ENCODE measurements at regions not wholly inside any gene's neighbourhood (a gene's known extent, or its start where the extent isn't known, plus 50 kb on each side); places are given as distances from the start of the nearest gene placed in this dataset.

- no peaks in the 10 kb centered on the region for H3K27me3 ChIP-seq (replicated peaks; ENCODE audit: control insufficient read depth, insufficient read depth, low read length)
- no peak overlapping the region for H3K4me3 ChIP-seq (ENCODE audit: low read depth, low read length)
- Mint-ChIP-seq H3K4me1 (ENCODE audit: low read depth, unreplicated experiment) (no peaks in the 10 kb centered on the region), H3K27ac (ENCODE audit: unreplicated experiment) (no peak overlapping the region), H3K36me3 (ENCODE audit: insufficient read depth, unreplicated experiment) (no peaks in the 10 kb centered on the region), H3K4me3 (ENCODE audit: unreplicated experiment) (no peak overlapping the region), H3K9me3 (ENCODE audit: unreplicated experiment) (peaks cover 2% of the 10 kb centered on the region), H3K27me3 (ENCODE audit: insufficient read depth, unreplicated experiment) (peaks cover 3% of the 10 kb centered on the region)
- CTCF ChIA-PET, result no interaction called here
- TF ChIP-seq CTCF (IDR thresholded peaks at IDR 0.05; ENCODE audit: insufficient read depth in 1 of 2, low read depth in 1 of 2, low read length in 1 of 2, severe bottlenecking in 1 of 2, unreplicated experiment in 1 of 2), result no peak
- H3K9me3 ChIP-seq, result no peaks in the 10 kb centered on the region
- H3K36me3 ChIP-seq (ENCODE audit: control insufficient read depth, insufficient read depth, low read length), result no peaks in the 10 kb centered on the region
- intact Hi-C loops (cut with micrococcal nuclease; ENCODE audit: unreplicated experiment), result no loop called here
- BruUV-seq (replicated peaks), result no TSS peak
- no peaks in the 10 kb centered on the region for H3K4me1 ChIP-seq
- no peak for DNase-seq
- POLR2A ChIA-PET, result no interaction called here
Measured at GRCh38 chr1:118615066-118615465, 373.1 kb downstream of the TBX15 start.

- DNase-seq, result no peak
- H3K27ac Mint-ChIP-seq (ENCODE audit: unreplicated experiment), result no peak overlapping the region
- H3K27me3 Mint-ChIP-seq (ENCODE audit: insufficient read depth, unreplicated experiment), result no peaks in the 10 kb centered on the region
- POLR2A ChIA-PET, result no interaction called here
- no peak overlapping the region for H3K4me3 ChIP-seq (ENCODE audit: low read depth, low read length)
- CTCF ChIA-PET, result no interaction called here
- no peak for TF ChIP-seq CTCF (IDR thresholded peaks at IDR 0.05; ENCODE audit: insufficient read depth in 1 of 2, low read depth in 1 of 2, low read length in 1 of 2, severe bottlenecking in 1 of 2, unreplicated experiment in 1 of 2)
- no peaks in the 10 kb centered on the region for H3K27me3 ChIP-seq (replicated peaks; ENCODE audit: control insufficient read depth, insufficient read depth, low read length)
- H3K9me3 Mint-ChIP-seq (ENCODE audit: unreplicated experiment), result no peaks in the 10 kb centered on the region
- no peaks in the 10 kb centered on the region for H3K36me3 Mint-ChIP-seq (ENCODE audit: insufficient read depth, unreplicated experiment)
- H3K4me1 ChIP-seq, result no peaks in the 10 kb centered on the region
- no peaks in the 10 kb centered on the region for H3K4me1 Mint-ChIP-seq (ENCODE audit: low read depth, unreplicated experiment)
- intact Hi-C loops (cut with micrococcal nuclease; ENCODE audit: unreplicated experiment), result no loop called here
- H3K4me3 Mint-ChIP-seq (ENCODE audit: unreplicated experiment), result no peak overlapping the region
- no peaks in the 10 kb centered on the region for H3K36me3 ChIP-seq (ENCODE audit: control insufficient read depth, insufficient read depth, low read length)
- no peaks in the 10 kb centered on the region for H3K9me3 ChIP-seq
- no TSS peak for BruUV-seq (replicated peaks)
Measured at GRCh38 chr1:118589238-118589846, 398.8 kb downstream of the TBX15 start.

GRCh38 chr1:118588566-118588965 is 399.6 kb downstream of the TBX15 start:
- Histone ChIP-seq H3K36me3 (ENCODE audit: control insufficient read depth, insufficient read depth, low read length) (no peaks in the 10 kb centered on the region), H3K4me1 (no peaks in the 10 kb centered on the region), H3K9me3 (no peaks in the 10 kb centered on the region), H3K27me3 (replicated peaks; ENCODE audit: control insufficient read depth, insufficient read depth, low read length) (no peaks in the 10 kb centered on the region), H3K4me3 (ENCODE audit: low read depth, low read length) (no peak overlapping the region)
- DNase-seq, result peak in 1 of 2 experiments; percentile 3
- CTCF ChIA-PET, result no interaction called here
- no peak overlapping the region for H3K4me3 Mint-ChIP-seq (ENCODE audit: unreplicated experiment)
- no peak for TF ChIP-seq CTCF (IDR thresholded peaks at IDR 0.05; ENCODE audit: insufficient read depth in 1 of 2, low read depth in 1 of 2, low read length in 1 of 2, severe bottlenecking in 1 of 2, unreplicated experiment in 1 of 2)
- no peaks in the 10 kb centered on the region for H3K4me1 Mint-ChIP-seq (ENCODE audit: low read depth, unreplicated experiment)
- no peaks in the 10 kb centered on the region for H3K27me3 Mint-ChIP-seq (ENCODE audit: insufficient read depth, unreplicated experiment)
- no peaks in the 10 kb centered on the region for H3K9me3 Mint-ChIP-seq (ENCODE audit: unreplicated experiment)
- H3K36me3 Mint-ChIP-seq (ENCODE audit: insufficient read depth, unreplicated experiment), result no peaks in the 10 kb centered on the region
- POLR2A ChIA-PET, result no interaction called here
- BruUV-seq (replicated peaks), result no TSS peak
- intact Hi-C loops (cut with micrococcal nuclease; ENCODE audit: unreplicated experiment), result no loop called here
- H3K27ac Mint-ChIP-seq (ENCODE audit: unreplicated experiment), result no peak overlapping the region
